ENCODE measurements at regions not wholly inside any gene's neighbourhood (a gene's known extent, or its start where the extent isn't known, plus 50 kb on each side); places are given as distances from the start of the nearest gene placed in this dataset.

GRCh38 chr1:10866321-10867093 is 70.1 kb upstream of the CASZ1 start:
- TF ChIP-seq CTCF (IDR thresholded peaks at IDR 0.05): no peak
- intact Hi-C loops (cut with DNase I, micrococcal nuclease): loop anchor here (1.0 to 5.0 kb wide), 7 partner anchors 76 to 436 kb away; partner anchors contain the start of gene CENPS (in 1 of the 2)
- ChIA-PET CTCF (interaction anchor here (1.2 to 1.6 kb wide), 2 partner anchors 13 to 360 kb away, joined by 3 read pairs; no protein-coding TSS in a partner anchor), POLR2A (interaction anchor here (0.5 to 2.5 kb wide), 3 partner anchors 355 to 1734 kb away, joined by 3 to 8 read pairs (median 3); no protein-coding TSS in a partner anchor)
- Histone ChIP-seq H3K27me3 (ENCODE audit: control insufficient read depth in 1 of 2, insufficient read depth in 2 of 2, low read length in 2 of 2) (peaks cover 40 to 41% of the 10 kb centered on the region in 2 experiments), H3K36me3 (ENCODE audit: insufficient read depth, low read length) (no peaks in the 10 kb centered on the region), H3K4me3 (ENCODE audit: low read length) (peak overlapping the region; percentile 34), H3K4me1 (ENCODE audit: insufficient read depth, low read length) (peaks cover 16% of the 10 kb centered on the region), H3K9me3 (ENCODE audit: control insufficient read depth in 1 of 2, insufficient read depth in 1 of 2, low read length in 2 of 2) (no peaks in the 10 kb centered on the region), H3K27ac (ENCODE audit: low read depth in 1 of 2, low read length in 2 of 2) (no peak overlapping the region)
- Mint-ChIP-seq H3K36me3 (ENCODE audit: low read depth) (no peaks in the 10 kb centered on the region), H3K4me3 (peak overlapping the region; percentile 65), H3K27ac (no peak overlapping the region), H3K4me1 (ENCODE audit: low read depth) (peaks cover 25% of the 10 kb centered on the region), H3K9me3 (no peaks in the 10 kb centered on the region), H3K27me3 (peaks cover 65% of the 10 kb centered on the region)
- DNase-seq: peak in 6 of 14 experiments; percentile 1 to 34 (median 20)
- peak; percentile 51 for ATAC-seq (ENCODE audit: poor library complexity)

GRCh38 chr1:10867138-10867721 is 70.8 kb upstream of the CASZ1 start:
- peak; percentile 39 to 82 (median 59) for DNase-seq
- Mint-ChIP-seq H3K9me3 (no peaks in the 10 kb centered on the region), H3K27me3 (peaks cover 71% of the 10 kb centered on the region), H3K27ac (no peak overlapping the region), H3K4me1 (ENCODE audit: low read depth) (peaks cover 25% of the 10 kb centered on the region), H3K4me3 (peak overlapping the region; percentile 6), H3K36me3 (ENCODE audit: low read depth) (no peaks in the 10 kb centered on the region)
- Histone ChIP-seq H3K9me3 (ENCODE audit: control insufficient read depth in 1 of 2, insufficient read depth in 1 of 2, low read length in 2 of 2) (no peaks in the 10 kb centered on the region), H3K27me3 (ENCODE audit: control insufficient read depth in 1 of 2, insufficient read depth in 2 of 2, low read length in 2 of 2) (peaks cover 40 to 41% of the 10 kb centered on the region in 2 experiments), H3K36me3 (ENCODE audit: insufficient read depth, low read length) (no peaks in the 10 kb centered on the region), H3K4me3 (ENCODE audit: low read length) (peak overlapping the region; percentile 29), H3K4me1 (ENCODE audit: insufficient read depth, low read length) (peaks cover 16% of the 10 kb centered on the region), H3K27ac (ENCODE audit: low read depth in 1 of 2, low read length in 2 of 2) (no peak overlapping the region)
- intact Hi-C loops (cut with DNase I, micrococcal nuclease): loop anchor here (1.0 to 5.0 kb wide), 7 partner anchors 75 to 436 kb away; partner anchors contain the start of gene CENPS (in 1 of the 2)
- ATAC-seq (ENCODE audit: poor library complexity): peak; percentile 85
- POLR2A ChIA-PET: interaction anchor here (0.5 to 2.5 kb wide), 2 partner anchors 372 to 1735 kb away, joined by 3 to 8 read pairs; no protein-coding TSS in a partner anchor
- TF ChIP-seq CTCF (IDR thresholded peaks at IDR 0.05): peak; percentile 48
- CTCF ChIA-PET: interaction anchor here (1.2 to 1.6 kb wide), 2 partner anchors 12 to 361 kb away, joined by 3 read pairs; no protein-coding TSS in a partner anchor

GRCh38 chr1:10867914-10868598 is 71.6 kb upstream of the CASZ1 start:
- DNase-seq (no peak), ATAC-seq (ENCODE audit: poor library complexity) (no peak)
- H3K9me3 Mint-ChIP-seq: no peaks in the 10 kb centered on the region
- Histone ChIP-seq H3K9me3 (ENCODE audit: control insufficient read depth in 1 of 2, insufficient read depth in 1 of 2, low read length in 2 of 2) (no peaks in the 10 kb centered on the region), H3K27ac (ENCODE audit: low read depth in 1 of 2, low read length in 2 of 2) (no peak overlapping the region), H3K4me1 (ENCODE audit: insufficient read depth, low read length) (peaks cover 16% of the 10 kb centered on the region), H3K4me3 (ENCODE audit: low read length) (no peak overlapping the region), H3K36me3 (ENCODE audit: insufficient read depth, low read length) (no peaks in the 10 kb centered on the region), H3K27me3 (ENCODE audit: control insufficient read depth in 1 of 2, insufficient read depth in 2 of 2, low read length in 2 of 2) (peaks cover 40 to 41% of the 10 kb centered on the region in 2 experiments)
- TF ChIP-seq CTCF (IDR thresholded peaks at IDR 0.05): no peak
- peak overlapping the region; percentile 58 for H3K4me3 Mint-ChIP-seq
- peaks cover 74% of the 10 kb centered on the region for H3K27me3 Mint-ChIP-seq
- H3K27ac Mint-ChIP-seq: no peak overlapping the region
- peaks cover 25% of the 10 kb centered on the region for H3K4me1 Mint-ChIP-seq (ENCODE audit: low read depth)
- H3K36me3 Mint-ChIP-seq (ENCODE audit: low read depth): no peaks in the 10 kb centered on the region
- ChIA-PET CTCF (no interaction called here), POLR2A (no interaction called here)
- intact Hi-C loops (cut with DNase I, micrococcal nuclease): loop anchor here (1.0 to 5.0 kb wide), 7 partner anchors 74 to 437 kb away; partner anchors contain the start of gene CENPS (in 1 of the 2)

All from CD4-positive, alpha-beta T cell (primary cell).